ENCODE measurements at regions not wholly inside any gene's neighbourhood (a gene's known extent, or its start where the extent isn't known, plus 50 kb on each side); places are given as distances from the start of the nearest gene placed in this dataset.

GRCh38 chr7:118771672-118772071, 547.2 kb downstream of the ANKRD7 start:
- Mint-ChIP-seq H3K9me3 (no peaks in the 10 kb centered on the region), H3K27me3 (no peaks in the 10 kb centered on the region), H3K36me3 (no peaks in the 10 kb centered on the region), H3K4me1 (ENCODE audit: unreplicated experiment) (no peaks in the 10 kb centered on the region), H3K4me3 (no peak overlapping the region), H3K27ac (no peak overlapping the region)
- TF ChIP-seq CTCF (conservative IDR thresholded peaks at IDR 0.05), result no peak
- no peak for DNase-seq (ENCODE audit: extremely low spot score, unreplicated experiment)

- no peak overlapping the region for H3K27ac Mint-ChIP-seq
- DNase-seq (ENCODE audit: extremely low spot score, unreplicated experiment), result no peak
- no peak for TF ChIP-seq CTCF (conservative IDR thresholded peaks at IDR 0.05)
- H3K4me3 Mint-ChIP-seq, result no peak overlapping the region
- H3K36me3 Mint-ChIP-seq, result no peaks in the 10 kb centered on the region
- no peaks in the 10 kb centered on the region for H3K9me3 Mint-ChIP-seq
- no peaks in the 10 kb centered on the region for H3K4me1 Mint-ChIP-seq (ENCODE audit: unreplicated experiment)
- no peaks in the 10 kb centered on the region for H3K27me3 Mint-ChIP-seq
These were observed 552.8 kb downstream of the ANKRD7 start for GRCh38 chr7:118777308-118777707.

DNA sequence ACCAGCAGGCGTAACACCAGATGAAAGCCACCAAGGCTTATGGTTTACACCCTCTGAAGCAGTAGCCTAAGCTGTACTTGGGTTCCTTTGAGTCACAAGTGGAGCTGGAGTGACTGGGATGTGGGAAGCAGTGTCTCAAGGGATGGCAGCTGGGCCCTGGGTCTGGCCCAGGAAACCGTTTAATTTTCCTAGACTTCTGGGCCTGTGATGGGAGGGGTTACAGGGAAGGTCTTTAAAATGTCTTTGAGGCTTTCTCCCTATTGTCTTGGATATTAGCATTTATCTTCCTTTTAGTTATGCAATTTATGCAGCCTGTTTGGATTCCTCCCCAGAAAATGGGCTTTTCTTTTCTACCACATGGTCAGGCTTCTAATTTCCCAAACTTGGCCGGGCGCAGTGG, 568.2 kb downstream of the ANKRD7 start:
- H3K27me3 Mint-ChIP-seq, result no peaks in the 10 kb centered on the region
- H3K36me3 Mint-ChIP-seq, result no peaks in the 10 kb centered on the region
- no peak for TF ChIP-seq CTCF (conservative IDR thresholded peaks at IDR 0.05)
- no peak overlapping the region for H3K27ac Mint-ChIP-seq
- H3K9me3 Mint-ChIP-seq, result no peaks in the 10 kb centered on the region
- DNase-seq (ENCODE audit: extremely low spot score, unreplicated experiment), result no peak
- H3K4me1 Mint-ChIP-seq (ENCODE audit: unreplicated experiment), result no peaks in the 10 kb centered on the region
- no peak overlapping the region for H3K4me3 Mint-ChIP-seq

GRCh38 chr7:118793582-118793981, 569.1 kb downstream of the ANKRD7 start:
- no peaks in the 10 kb centered on the region for H3K27me3 Mint-ChIP-seq
- H3K27ac Mint-ChIP-seq, result no peak overlapping the region
- H3K9me3 Mint-ChIP-seq, result no peaks in the 10 kb centered on the region

GRCh38 chr7:118794419-118794818, 569.9 kb downstream of the ANKRD7 start:
- no peak for DNase-seq (ENCODE audit: extremely low spot score, unreplicated experiment)
- Mint-ChIP-seq H3K27ac (no peak overlapping the region), H3K9me3 (no peaks in the 10 kb centered on the region), H3K4me1 (ENCODE audit: unreplicated experiment) (no peaks in the 10 kb centered on the region), H3K27me3 (no peaks in the 10 kb centered on the region), H3K4me3 (no peak overlapping the region), H3K36me3 (no peaks in the 10 kb centered on the region)
- TF ChIP-seq CTCF (conservative IDR thresholded peaks at IDR 0.05), result no peak

More at GRCh38 chr7:118793582-118793981, 569.1 kb downstream of the ANKRD7 start:
- no peak for TF ChIP-seq CTCF (conservative IDR thresholded peaks at IDR 0.05)
- no peak for DNase-seq (ENCODE audit: extremely low spot score, unreplicated experiment)
- Mint-ChIP-seq H3K4me3 (no peak overlapping the region), H3K36me3 (no peaks in the 10 kb centered on the region), H3K4me1 (ENCODE audit: unreplicated experiment) (no peaks in the 10 kb centered on the region)

GRCh38 chr7:118801366-118801765, 576.9 kb downstream of the ANKRD7 start:
- TF ChIP-seq CTCF (conservative IDR thresholded peaks at IDR 0.05), result no peak
- H3K27me3 Mint-ChIP-seq, result no peaks in the 10 kb centered on the region
- H3K4me1 Mint-ChIP-seq (ENCODE audit: unreplicated experiment), result no peaks in the 10 kb centered on the region
- DNase-seq (ENCODE audit: extremely low spot score, unreplicated experiment), result no peak
- peaks cover 5% of the 10 kb centered on the region for H3K9me3 Mint-ChIP-seq
- peaks cover 4% of the 10 kb centered on the region for H3K36me3 Mint-ChIP-seq
- no peak overlapping the region for H3K27ac Mint-ChIP-seq
- no peak overlapping the region for H3K4me3 Mint-ChIP-seq
